ENCODE measurements at regions not wholly inside any gene's neighbourhood (a gene's known extent, or its start where the extent isn't known, plus 50 kb on each side); places are given as distances from the start of the nearest gene placed in this dataset.

DNA sequence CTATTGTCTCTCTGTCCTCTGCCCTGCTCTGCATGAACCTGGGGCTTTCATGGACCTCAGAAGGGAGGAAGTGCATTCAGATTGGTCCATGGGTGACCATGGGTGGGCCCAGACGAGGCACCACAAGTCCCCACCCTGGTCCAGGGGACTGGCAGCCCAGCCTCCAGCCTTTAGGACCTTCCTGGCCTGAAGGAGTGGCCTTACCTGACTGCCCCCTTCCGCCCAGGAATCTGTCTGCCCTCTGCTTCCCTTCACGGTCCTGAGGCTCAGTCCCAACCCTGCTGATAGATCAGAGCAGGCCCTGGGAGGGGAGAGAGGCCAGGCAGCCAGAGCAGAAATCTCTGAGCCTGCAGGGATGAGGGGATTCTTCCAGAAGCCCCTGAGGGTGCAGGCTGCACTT is 455.4 kb downstream of the PCDH18 start:
- TF ChIP-seq, protein P1, sequence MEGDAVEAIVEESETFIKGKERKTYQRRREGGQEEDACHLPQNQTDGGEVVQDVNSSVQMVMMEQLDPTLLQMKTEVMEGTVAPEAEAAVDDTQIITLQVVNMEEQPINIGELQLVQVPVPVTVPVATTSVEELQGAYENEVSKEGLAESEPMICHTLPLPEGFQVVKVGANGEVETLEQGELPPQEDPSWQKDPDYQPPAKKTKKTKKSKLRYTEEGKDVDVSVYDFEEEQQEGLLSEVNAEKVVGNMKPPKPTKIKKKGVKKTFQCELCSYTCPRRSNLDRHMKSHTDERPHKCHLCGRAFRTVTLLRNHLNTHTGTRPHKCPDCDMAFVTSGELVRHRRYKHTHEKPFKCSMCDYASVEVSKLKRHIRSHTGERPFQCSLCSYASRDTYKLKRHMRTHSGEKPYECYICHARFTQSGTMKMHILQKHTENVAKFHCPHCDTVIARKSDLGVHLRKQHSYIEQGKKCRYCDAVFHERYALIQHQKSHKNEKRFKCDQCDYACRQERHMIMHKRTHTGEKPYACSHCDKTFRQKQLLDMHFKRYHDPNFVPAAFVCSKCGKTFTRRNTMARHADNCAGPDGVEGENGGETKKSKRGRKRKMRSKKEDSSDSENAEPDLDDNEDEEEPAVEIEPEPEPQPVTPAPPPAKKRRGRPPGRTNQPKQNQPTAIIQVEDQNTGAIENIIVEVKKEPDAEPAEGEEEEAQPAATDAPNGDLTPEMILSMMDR (IDR thresholded peaks at IDR 0.05), result no peak
- TF ChIP-seq EZH2 (IDR thresholded peaks at IDR 0.05; ENCODE audit: borderline replicate concordance, insufficient read depth, low read depth, low read length, poor library complexity, severe bottlenecking), result no peak
